IMR-90 (cell line): ENCODE measurements at regions not wholly inside any gene's neighbourhood (a gene's known extent, or its start where the extent isn't known, plus 50 kb on each side); places are given as distances from the start of the nearest gene placed in this dataset.

ENCODE experiments used
- CEBPB ChIP-seq: IDR thresholded peaks from 2 replicates; pipeline ENCODE4 v1.6.1; 2012; ENCODE audit warnings: low read depth, low read length, improper control_type of control experiment
- CHD1 ChIP-seq: IDR thresholded peaks from 2 replicates; pipeline ENCODE4 v1.6.1; 2012; ENCODE audit warnings: low read depth, low read length, improper control_type of control experiment
- CTCF ChIP-seq: conservative IDR thresholded peaks from 2 replicates; pipeline ENCODE4 v1.5.1; 2012; ENCODE audit warnings: mild to moderate bottlenecking, low read depth, low read length, improper control_type of control experiment
- FOS ChIP-seq: fragments of 150-350 bp; IDR thresholded peaks from 2 replicates; pipeline ENCODE4 v1.6.1; 2016; ENCODE audit warnings: low read depth, low read length
- MXI1 ChIP-seq: IDR thresholded peaks from 2 replicates; pipeline ENCODE4 v1.6.1; 2012; ENCODE audit warnings: low read depth, mild to moderate bottlenecking, low read length, moderate library complexity, borderline replicate concordance
- POLR2A ChIP-seq: IDR thresholded peaks from 2 replicates; pipeline ENCODE4 v1.6.1; 2012; ENCODE audit warnings: mild to moderate bottlenecking, low read depth, low read length
- RCOR1 ChIP-seq: IDR thresholded peaks from 2 replicates; pipeline ENCODE4 v1.6.1; 2012; ENCODE audit warnings: mild to moderate bottlenecking, low read length, improper control_type of control experiment; ENCODE audit not compliant: insufficient replicate concordance
- SMC3 ChIP-seq: fragments of 150-350 bp; IDR thresholded peaks from 2 replicates; pipeline ENCODE4 v1.6.1; 2016; ENCODE audit warnings: low read depth, mild to moderate bottlenecking, antibody characterized with exemption, low read length, moderate library complexity
- USF2 ChIP-seq: fragments of 150-350 bp; IDR thresholded peaks from 2 replicates; pipeline ENCODE4 v1.6.1; 2017; ENCODE audit warnings: mild to moderate bottlenecking, antibody characterized with exemption, low read length, low read depth

DNA sequence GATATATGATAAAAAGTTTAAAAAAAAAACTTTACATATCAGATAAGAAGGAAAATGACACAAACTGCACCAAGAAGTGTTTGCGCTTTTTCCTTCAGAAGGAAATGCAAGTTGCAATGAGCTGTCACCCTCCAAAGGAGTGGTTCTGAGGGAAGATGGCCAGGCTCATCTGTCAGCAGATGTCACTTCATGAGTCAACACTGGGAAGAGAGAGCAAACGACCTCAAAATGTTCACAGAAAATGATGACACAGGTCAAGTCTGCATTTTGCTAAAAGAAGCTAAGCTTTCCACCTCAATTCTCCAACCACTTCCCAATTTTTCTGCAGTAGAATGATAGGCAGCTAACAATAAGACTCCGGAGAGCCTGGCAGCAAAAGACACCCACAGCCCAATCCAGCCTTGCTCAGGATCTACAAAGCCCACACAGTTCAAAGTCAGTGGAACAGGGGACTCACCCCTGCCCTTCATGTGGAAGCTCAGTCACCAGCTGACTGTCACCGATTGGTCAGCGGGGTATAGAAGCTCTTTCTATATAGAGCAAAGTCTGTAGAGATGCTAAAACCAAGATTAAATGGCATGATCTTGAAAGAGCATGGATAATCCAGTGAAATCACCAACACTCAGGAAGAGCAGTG, 155.1 kb upstream of the NEBL start:
- no peak for TF ChIP-seq CTCF
- no peak for TF ChIP-seq RCOR1
- TF ChIP-seq POLR2A = no peak
- TF ChIP-seq USF2 = no peak
- TF ChIP-seq CHD1 = no peak
- TF ChIP-seq CEBPB = no peak
- TF ChIP-seq SMC3 = no peak
- TF ChIP-seq MXI1 = no peak
- TF ChIP-seq FOS = no peak
